Trophoblast cell (in vitro differentiated cells and primary cell): ENCODE measurements at regions not wholly inside any gene's neighbourhood (a gene's known extent, or its start where the extent isn't known, plus 50 kb on each side); places are given as distances from the start of the nearest gene placed in this dataset.
A peak's percentile ranks its signal among the peaks of the same experiment; 100 is the strongest.

Experiments used
- DNase-seq, 2 donors: peaks; one replicate each; pipeline ENCODE4 v3.0.0-alpha.2; 2016
- H2AFZ ChIP-seq: 2 replicates; pipeline ENCODE4 v1.6.1; 2013; ENCODE audit warnings: low read length, moderate library complexity, mild to moderate bottlenecking; ENCODE audit not compliant: insufficient read depth, poor library complexity
- H2AK5ac ChIP-seq: 2 replicates; pipeline ENCODE4 v1.6.1; 2013; ENCODE audit warnings: mild to moderate bottlenecking, low read length
- H2BK120ac ChIP-seq: 2 replicates; pipeline ENCODE4 v1.6.1; 2013; ENCODE audit warnings: low read length, mild to moderate bottlenecking, moderate library complexity; ENCODE audit not compliant: insufficient read depth, poor library complexity
- H2BK12ac ChIP-seq: 2 replicates; pipeline ENCODE4 v1.6.1; 2013; ENCODE audit warnings: mild to moderate bottlenecking, low read length, moderate library complexity
- H2BK5ac ChIP-seq: 2 replicates; pipeline ENCODE4 v1.6.1; 2013; ENCODE audit warnings: low read length, low read depth, moderate library complexity, mild to moderate bottlenecking; ENCODE audit not compliant: poor library complexity
- H3K14ac ChIP-seq: 2 replicates; pipeline ENCODE4 v1.6.1; 2013; ENCODE audit warnings: mild to moderate bottlenecking, low read length
- H3K18ac ChIP-seq: 2 replicates; pipeline ENCODE4 v1.6.1; 2013; ENCODE audit warnings: mild to moderate bottlenecking, low read length
- H3K23ac ChIP-seq: 2 replicates; pipeline ENCODE4 v1.6.1; 2013; ENCODE audit warnings: low read length
- H3K27ac ChIP-seq: 2 replicates; pipeline ENCODE4 v1.5.1; 2013; ENCODE audit warnings: low read depth, mild to moderate bottlenecking, inconsistent platforms, low read length, moderate library complexity
- H3K27me3 ChIP-seq: 2 replicates; pipeline ENCODE4 v1.6.1; 2013; ENCODE audit warnings: inconsistent platforms, mild to moderate bottlenecking, low read length, moderate library complexity; ENCODE audit not compliant: insufficient read depth
- H3K36me3 ChIP-seq, 2 experiments: 1 replicate in 1 of 2; 2 replicates in 1 of 2; pipeline ENCODE4 v1.6.1; 2013; ENCODE audit warnings: low read length in 2 of 2, mild to moderate bottlenecking in 2 of 2, moderate library complexity in 1 of 2; ENCODE audit not compliant: insufficient read depth in 2 of 2, control insufficient read depth in 1 of 2
- H3K4ac ChIP-seq: 2 replicates; pipeline ENCODE4 v1.6.1; 2013; ENCODE audit warnings: low read depth, mild to moderate bottlenecking, low read length, moderate library complexity
- H3K4me1 ChIP-seq, 2 experiments: 1 replicate in 1 of 2; 2 replicates in 1 of 2; pipeline ENCODE4 v1.6.1; 2013; ENCODE audit warnings: low read length in 2 of 2, mild to moderate bottlenecking in 2 of 2, moderate library complexity in 1 of 2; ENCODE audit not compliant: insufficient read depth in 2 of 2, control insufficient read depth in 1 of 2
- H3K4me2 ChIP-seq: 2 replicates; pipeline ENCODE4 v1.6.1; 2013; ENCODE audit warnings: inconsistent platforms, mild to moderate bottlenecking, low read length, moderate library complexity
- H3K4me3 ChIP-seq: 2 replicates; pipeline ENCODE4 v1.5.1; 2013; ENCODE audit warnings: mild to moderate bottlenecking, low read depth, low read length, inconsistent platforms
- H3K79me1 ChIP-seq: one replicate; pipeline ENCODE4 v1.6.1; 2013; ENCODE audit warnings: low read length
- H3K79me2 ChIP-seq: 2 replicates; pipeline ENCODE4 v1.6.1; 2013; ENCODE audit warnings: low read length, mild to moderate bottlenecking; ENCODE audit not compliant: control insufficient read depth, insufficient read depth, poor library complexity
- H3K9ac ChIP-seq: 2 replicates; pipeline ENCODE4 v1.6.1; 2013; ENCODE audit warnings: mild to moderate bottlenecking, low read length
- H3K9me3 ChIP-seq: 2 replicates; pipeline ENCODE4 v1.6.1; 2013; ENCODE audit warnings: low read depth, mild to moderate bottlenecking, control low read depth, inconsistent platforms, low read length; ENCODE audit not compliant: insufficient read depth
- H4K12ac ChIP-seq: 2 replicates; pipeline ENCODE4 v1.6.1; 2013; ENCODE audit warnings: low read depth, mild to moderate bottlenecking, low read length, moderate library complexity
- H4K8ac ChIP-seq: 2 replicates; pipeline ENCODE4 v1.6.1; 2013; ENCODE audit warnings: low read depth, mild to moderate bottlenecking, low read length, moderate library complexity
- H4K91ac ChIP-seq: one replicate; pipeline ENCODE4 v1.6.1; 2013; ENCODE audit warnings: low read depth, mild to moderate bottlenecking, low read length, moderate library complexity
- WGBS: extraction: QIAGEN DNeasy Blood & Tissue Kit; methylation state at CpG from one replicate; pipeline ENCODE4 v1.1.7; 2013; ENCODE audit warnings: missing lambda C conversion rate; ENCODE audit not compliant: insufficient read length, insufficient coverage; ENCODE audit errors: extremely low coverage; 5-methylcytosine and 5-hydroxymethylcytosine counted together

DNA sequence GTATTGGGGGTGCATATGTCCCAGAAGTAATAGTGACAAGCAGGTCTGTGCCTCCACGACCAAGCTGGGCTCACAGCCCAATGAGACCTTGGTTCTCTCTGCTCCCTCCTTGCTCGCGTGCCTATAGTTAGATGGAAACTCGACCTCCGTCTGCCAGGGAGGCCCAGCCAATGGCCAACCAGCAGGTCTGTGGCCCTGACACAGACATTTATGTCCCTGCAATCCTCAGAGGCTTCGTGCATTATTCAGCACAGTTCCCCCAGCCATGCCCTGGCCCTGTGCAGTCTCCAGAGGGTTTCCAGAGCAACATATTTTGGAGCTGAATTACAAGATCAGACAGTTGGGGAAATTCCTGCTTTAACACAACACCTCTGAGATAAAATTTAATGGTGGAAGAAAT lies 105.1 kb downstream of the UQCRFS1 start:
- H4K12ac ChIP-seq: no peak overlapping the region
- WGBS: no CpG with 5 or more reads among the region's 6 CpGs

DNA sequence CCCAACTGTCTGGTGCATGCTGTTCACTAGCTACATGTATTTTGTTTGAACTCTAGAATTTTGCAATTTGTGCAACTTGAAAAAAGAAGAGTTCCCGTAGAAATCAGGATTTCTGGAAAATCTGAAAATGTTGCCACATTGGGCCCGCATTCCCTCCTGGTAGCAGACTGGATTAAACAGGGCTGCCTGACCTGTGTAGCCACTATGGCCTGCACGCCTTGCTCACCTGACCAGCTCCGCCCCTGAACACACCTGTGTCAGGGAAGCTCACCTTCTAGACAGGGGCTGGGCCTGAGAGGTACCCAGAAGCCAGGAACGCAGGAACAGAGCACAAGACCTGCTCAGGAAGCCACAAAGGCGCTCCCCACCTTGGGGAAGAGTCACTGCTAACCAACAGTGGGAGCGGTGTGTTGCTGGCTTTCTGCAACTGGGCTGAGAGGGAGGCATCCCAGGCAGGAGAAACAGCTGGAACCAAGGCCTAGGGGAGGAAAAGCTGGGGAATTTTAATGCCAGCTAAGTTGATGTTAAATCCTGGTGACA lies 106.5 kb downstream of the UQCRFS1 start:
- Histone ChIP-seq H3K27ac (no peak overlapping the region), H3K79me1 (no peaks in the 10 kb centered on the region), H3K14ac (no peak overlapping the region), H3K36me3 (no peaks in the 10 kb centered on the region), H2BK5ac (no peak overlapping the region), H3K23ac (no peak overlapping the region), H3K4me2 (no peak overlapping the region), H3K4me3 (no peak overlapping the region), H3K27me3 (no peaks in the 10 kb centered on the region), H2BK12ac (no peak overlapping the region), H2BK120ac (no peak overlapping the region), H4K91ac (no peak overlapping the region), H3K18ac (no peak overlapping the region), H2AFZ (no peak overlapping the region), H3K79me2 (no peaks in the 10 kb centered on the region), H2AK5ac (no peak overlapping the region), H4K8ac (no peak overlapping the region), H4K12ac (no peak overlapping the region), H3K4me1 (no peaks in the 10 kb centered on the region), H3K9ac (no peak overlapping the region), H3K9me3 (peaks cover 7% of the 10 kb centered on the region), H3K4ac (no peak overlapping the region)
- WGBS: no CpG with 5 or more reads among the region's 7 CpGs
- peak; percentile 91 to 93 for DNase-seq

More for the DNA sequence above, 105.1 kb downstream of the UQCRFS1 start:
- peaks cover 5% of the 10 kb centered on the region for H3K9me3 ChIP-seq
- no peaks in the 10 kb centered on the region for H3K36me3 ChIP-seq
- H4K91ac ChIP-seq: no peak overlapping the region
- H3K27me3 ChIP-seq: no peaks in the 10 kb centered on the region
- no peak overlapping the region for H2BK120ac ChIP-seq
- H3K4me1 ChIP-seq: no peaks in the 10 kb centered on the region
- H3K79me1 ChIP-seq: no peaks in the 10 kb centered on the region
- H2BK12ac ChIP-seq: no peak overlapping the region
- H3K4me2 ChIP-seq: no peak overlapping the region
- H2AK5ac ChIP-seq: no peak overlapping the region
- H3K23ac ChIP-seq: no peak overlapping the region
- no peak overlapping the region for H3K18ac ChIP-seq
- no peak overlapping the region for H3K27ac ChIP-seq
- H3K4me3 ChIP-seq: no peak overlapping the region
- no peak overlapping the region for H3K4ac ChIP-seq
- H2BK5ac ChIP-seq: no peak overlapping the region
- no peak overlapping the region for H3K9ac ChIP-seq
- no peak overlapping the region for H4K8ac ChIP-seq
- no peaks in the 10 kb centered on the region for H3K79me2 ChIP-seq
- no peak overlapping the region for H3K14ac ChIP-seq
- peak; percentile 88 to 94 for DNase-seq
- H2AFZ ChIP-seq: no peak overlapping the region

GRCh38 chr19:29105629-29106292 lies 107.2 kb downstream of the UQCRFS1 start:
- Histone ChIP-seq H2BK120ac (no peak overlapping the region), H4K8ac (no peak overlapping the region), H3K9me3 (peaks cover 7% of the 10 kb centered on the region), H3K4me1 (no peaks in the 10 kb centered on the region), H2BK5ac (no peak overlapping the region), H3K4ac (no peak overlapping the region), H3K4me2 (no peak overlapping the region), H3K14ac (no peak overlapping the region), H2AFZ (no peak overlapping the region), H3K79me1 (no peaks in the 10 kb centered on the region), H4K12ac (no peak overlapping the region), H3K18ac (no peak overlapping the region), H2BK12ac (no peak overlapping the region), H3K4me3 (no peak overlapping the region), H3K9ac (no peak overlapping the region), H3K36me3 (no peaks in the 10 kb centered on the region), H2AK5ac (no peak overlapping the region), H4K91ac (no peak overlapping the region), H3K27ac (no peak overlapping the region), H3K23ac (no peak overlapping the region), H3K79me2 (no peaks in the 10 kb centered on the region), H3K27me3 (no peaks in the 10 kb centered on the region)
- no CpG with 5 or more reads among the region's 11 CpGs for WGBS
- peak in 1 of 2 donors; percentile 22 for DNase-seq

GRCh38 chr19:29104605-29105241 lies 108.2 kb downstream of the UQCRFS1 start:
- no CpG with 5 or more reads among the region's 10 CpGs for WGBS
- no peak overlapping the region for H3K27ac ChIP-seq
- H3K9me3 ChIP-seq: peaks cover 7% of the 10 kb centered on the region

More at GRCh38 chr19:29104605-29105241, 108.2 kb downstream of the UQCRFS1 start:
- Histone ChIP-seq H3K36me3 (no peaks in the 10 kb centered on the region), H2BK5ac (no peak overlapping the region), H3K4me2 (no peak overlapping the region), H3K23ac (peak overlapping the region; percentile 11), H3K9ac (peak overlapping the region; percentile 19), H3K4me3 (peak overlapping the region; percentile 55), H3K4me1 (no peaks in the 10 kb centered on the region), H2AK5ac (no peak overlapping the region), H4K12ac (no peak overlapping the region), H3K4ac (no peak overlapping the region), H3K79me1 (no peaks in the 10 kb centered on the region), H3K27me3 (no peaks in the 10 kb centered on the region), H2AFZ (no peak overlapping the region), H2BK120ac (no peak overlapping the region), H4K8ac (no peak overlapping the region), H3K18ac (no peak overlapping the region), H4K91ac (no peak overlapping the region), H3K14ac (no peak overlapping the region), H2BK12ac (no peak overlapping the region), H3K79me2 (no peaks in the 10 kb centered on the region)
- no peak for DNase-seq
